GM21447 (cell line): ENCODE measurements at regions not wholly inside any gene's neighbourhood (a gene's known extent, or its start where the extent isn't known, plus 50 kb on each side); places are given as distances from the start of the nearest gene placed in this dataset.
"Not testable (repeated sequence)": the region's sequence is repeated elsewhere in the genome, so short reads cannot be mapped to it uniquely, and the experiment has no call there.

ENCODE experiments used
- ATAC-seq: cut with Tn5 transposase; IDR thresholded peaks from one replicate; pipeline ENCODE4 v1.9.1; 2021; ENCODE audit not compliant: unreplicated experiment

- ATAC-seq, result no peak
Measured at GRCh38 chr6:67608099-67608749, 1026.9 kb upstream of the ADGRB3 start.

- ATAC-seq, result no peak
Measured at GRCh38 chr6:67606906-67607828, 1027.9 kb upstream of the ADGRB3 start.

GRCh38 chr6:67594366-67594765 lies 1040.7 kb upstream of the ADGRB3 start:
- no peak for ATAC-seq

- ATAC-seq, result no peak
Measured at GRCh38 chr6:67593247-67593646, 1041.8 kb upstream of the ADGRB3 start.

GRCh38 chr6:67591910-67592309 lies 1043.2 kb upstream of the ADGRB3 start:
- ATAC-seq, result no peak

- ATAC-seq, result no peak
Measured at GRCh38 chr6:67567842-67568241, 1067.2 kb upstream of the ADGRB3 start.

- ATAC-seq, result no peak
Measured at GRCh38 chr6:67563671-67564070, 1071.4 kb upstream of the ADGRB3 start.

- no peak for ATAC-seq
Measured at GRCh38 chr6:67560068-67560467, 1075.0 kb upstream of the ADGRB3 start.

- ATAC-seq, result no peak
Measured at GRCh38 chr6:67558985-67559384, 1076.1 kb upstream of the ADGRB3 start.

GRCh38 chr6:67544851-67545452 lies 1090.1 kb upstream of the ADGRB3 start:
- ATAC-seq, result no peak

GRCh38 chr6:67541586-67541985 lies 1093.5 kb upstream of the ADGRB3 start:
- ATAC-seq, result no peak

GRCh38 chr6:67538032-67538431 lies 1097.0 kb upstream of the ADGRB3 start:
- ATAC-seq, result no peak

- no peak for ATAC-seq
Measured at GRCh38 chr6:67535946-67536345, 1099.1 kb upstream of the ADGRB3 start.

GRCh38 chr6:67506352-67506751 lies 1128.7 kb upstream of the ADGRB3 start:
- ATAC-seq, result no peak

- no peak for ATAC-seq
Measured at GRCh38 chr6:67501755-67502154, 1133.3 kb upstream of the ADGRB3 start.

- ATAC-seq, result no peak
Measured at GRCh38 chr6:67497749-67498148, 1137.3 kb upstream of the ADGRB3 start.

- no peak for ATAC-seq
Measured at GRCh38 chr6:67496191-67496590, 1138.9 kb upstream of the ADGRB3 start.

GRCh38 chr6:67493682-67494081 lies 1141.4 kb upstream of the ADGRB3 start:
- ATAC-seq, result no peak

GRCh38 chr6:67475700-67476099 lies 1159.4 kb upstream of the ADGRB3 start:
- no peak for ATAC-seq

GRCh38 chr6:67467341-67467740 lies 1167.7 kb upstream of the ADGRB3 start:
- no peak for ATAC-seq

GRCh38 chr6:67462725-67463124 lies 1172.4 kb upstream of the ADGRB3 start:
- ATAC-seq, result not testable (repeated sequence)

GRCh38 chr6:67459556-67459955 lies 1175.5 kb upstream of the ADGRB3 start:
- ATAC-seq, result no peak
